Fibroblast of skin of scalp (primary cell): ENCODE measurements at regions not wholly inside any gene's neighbourhood (a gene's known extent, or its start where the extent isn't known, plus 50 kb on each side); places are given as distances from the start of the nearest gene placed in this dataset.
A peak's percentile ranks its signal among the peaks of the same experiment; 100 is the strongest.

Source experiments
- DNase-seq: peaks from one replicate; pipeline ENCODE4 v3.0.0-alpha.2; 2013

- DNase-seq: peak; percentile 86
Observed at GRCh38 chr4:54495091-54495490, 162.7 kb upstream of the KIT start.

GRCh38 chr4:54495641-54496040 is 162.1 kb upstream of the KIT start:
- DNase-seq: peak; percentile 61

DNA sequence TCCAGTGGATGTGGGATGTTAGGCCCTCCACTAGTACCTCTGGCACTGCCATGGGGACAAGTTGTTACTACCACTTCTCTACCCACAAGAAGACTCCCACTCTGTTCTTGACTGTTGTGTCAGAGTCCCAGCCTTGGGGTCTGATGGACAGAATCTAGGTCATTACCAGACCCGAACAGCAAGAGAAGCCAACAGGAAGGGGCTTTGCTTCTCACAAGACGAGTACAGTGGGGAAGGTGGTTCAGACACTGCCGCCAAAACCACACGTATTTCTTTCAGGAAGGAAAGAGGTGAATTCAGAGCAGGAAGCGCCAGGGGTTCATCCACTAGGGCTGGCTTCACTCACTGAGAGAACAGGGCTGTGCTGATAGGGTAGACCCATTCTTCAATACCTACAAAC is 161.3 kb upstream of the KIT start:
- no peak for DNase-seq

- peak; percentile 12 for DNase-seq
Observed at GRCh38 chr4:54497947-54498346, 159.8 kb upstream of the KIT start.

GRCh38 chr4:54498661-54499111 is 159.1 kb upstream of the KIT start:
- DNase-seq: peak; percentile 98

DNA sequence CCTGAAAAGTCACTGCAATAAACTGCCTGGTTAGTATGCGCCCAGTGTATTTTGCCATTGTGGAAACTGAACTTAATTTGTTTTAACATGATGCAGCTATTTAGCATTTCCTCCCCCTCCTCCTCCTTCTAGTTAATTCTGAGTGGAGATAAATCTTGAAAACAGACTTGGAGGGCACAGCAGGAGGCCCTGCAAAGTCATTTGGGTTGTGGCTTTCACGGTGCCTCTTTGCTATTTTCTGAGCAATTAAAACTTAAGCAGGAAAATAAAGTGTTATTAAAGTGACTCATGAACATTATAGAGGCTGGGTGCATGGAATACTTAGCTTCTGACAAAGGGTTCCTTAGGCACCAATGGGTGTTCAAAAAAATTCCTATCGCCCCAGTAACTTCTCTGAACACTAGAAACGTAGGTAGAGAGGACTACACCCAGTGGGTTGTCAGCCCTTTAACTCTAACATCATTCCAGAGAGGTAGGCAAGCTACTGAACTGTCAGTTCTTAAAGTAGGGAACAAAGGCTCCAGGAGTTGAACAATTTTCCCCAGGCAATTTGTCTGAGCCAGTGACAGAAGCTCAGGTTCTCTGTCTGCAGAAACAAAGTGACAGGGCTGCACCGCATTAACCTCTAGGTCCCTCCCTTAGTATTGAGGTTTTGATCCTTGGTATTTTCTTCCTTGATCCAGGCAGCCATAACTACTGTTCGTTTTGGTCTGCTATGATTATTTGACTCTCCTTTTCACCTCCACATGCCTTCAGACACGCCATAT is 158.3 kb upstream of the KIT start:
- DNase-seq: peak; percentile 94

DNA sequence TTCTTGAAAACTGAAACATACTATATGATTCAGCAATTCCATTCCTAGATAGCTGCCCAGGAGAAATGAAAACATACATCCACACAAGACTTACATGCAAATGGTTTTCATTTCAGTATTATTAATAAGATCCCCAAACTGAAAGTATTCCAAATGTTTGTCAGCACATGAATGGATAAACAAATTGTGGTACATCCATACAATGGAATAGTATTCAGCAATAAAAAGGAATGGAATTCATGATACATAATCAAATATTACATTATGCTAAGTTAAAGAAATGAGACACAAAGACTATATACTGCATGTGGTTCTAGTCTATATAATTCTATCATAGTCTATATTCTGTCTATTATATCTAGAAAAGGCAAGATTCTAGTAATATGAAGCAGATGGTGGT is 152.4 kb upstream of the KIT start:
- no peak for DNase-seq

GRCh38 chr4:54505996-54506395 is 151.8 kb upstream of the KIT start:
- no peak for DNase-seq

- no peak for DNase-seq
Observed at GRCh38 chr4:54509057-54509456, 148.7 kb upstream of the KIT start.

DNA sequence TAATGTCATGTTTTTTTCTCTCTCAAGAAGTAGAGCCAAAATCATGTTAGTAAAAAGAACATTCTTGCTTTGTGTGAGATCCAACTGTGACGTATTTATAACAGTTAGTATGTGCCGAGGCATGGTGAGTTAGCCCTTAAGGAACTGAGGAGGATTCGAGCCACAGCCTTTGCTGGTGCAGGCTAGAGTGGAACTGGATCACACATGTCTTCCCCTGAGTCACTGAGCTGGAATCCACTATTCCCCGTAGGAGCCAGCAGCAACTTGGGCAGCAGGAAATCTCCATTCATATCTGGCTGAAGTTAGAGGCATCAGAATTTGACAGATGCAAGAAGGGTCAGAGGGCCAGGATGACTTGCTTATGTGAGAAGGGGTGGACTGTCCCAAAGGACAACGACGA is 144.6 kb upstream of the KIT start:
- peak; percentile 94 for DNase-seq

DNA sequence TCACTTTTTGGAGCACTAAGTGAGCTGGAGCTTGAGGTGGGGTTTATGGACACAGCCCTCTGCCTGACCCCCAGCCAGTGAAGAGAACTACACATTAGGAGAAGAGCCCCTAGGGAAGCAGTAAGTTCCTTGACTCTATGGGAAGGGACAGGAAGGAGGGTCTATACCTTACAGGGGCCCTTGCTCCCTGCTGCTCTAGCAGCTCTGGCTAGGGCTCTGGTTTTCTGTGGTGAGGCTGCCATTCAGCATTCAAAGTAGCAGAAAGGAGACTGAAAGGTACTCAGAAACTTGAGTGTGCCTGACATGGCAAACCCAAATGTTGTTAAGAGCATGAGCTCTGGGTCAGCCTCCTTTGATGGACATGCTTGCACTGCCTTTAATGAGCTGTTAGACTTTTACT is 144.0 kb upstream of the KIT start:
- DNase-seq: no peak

DNA sequence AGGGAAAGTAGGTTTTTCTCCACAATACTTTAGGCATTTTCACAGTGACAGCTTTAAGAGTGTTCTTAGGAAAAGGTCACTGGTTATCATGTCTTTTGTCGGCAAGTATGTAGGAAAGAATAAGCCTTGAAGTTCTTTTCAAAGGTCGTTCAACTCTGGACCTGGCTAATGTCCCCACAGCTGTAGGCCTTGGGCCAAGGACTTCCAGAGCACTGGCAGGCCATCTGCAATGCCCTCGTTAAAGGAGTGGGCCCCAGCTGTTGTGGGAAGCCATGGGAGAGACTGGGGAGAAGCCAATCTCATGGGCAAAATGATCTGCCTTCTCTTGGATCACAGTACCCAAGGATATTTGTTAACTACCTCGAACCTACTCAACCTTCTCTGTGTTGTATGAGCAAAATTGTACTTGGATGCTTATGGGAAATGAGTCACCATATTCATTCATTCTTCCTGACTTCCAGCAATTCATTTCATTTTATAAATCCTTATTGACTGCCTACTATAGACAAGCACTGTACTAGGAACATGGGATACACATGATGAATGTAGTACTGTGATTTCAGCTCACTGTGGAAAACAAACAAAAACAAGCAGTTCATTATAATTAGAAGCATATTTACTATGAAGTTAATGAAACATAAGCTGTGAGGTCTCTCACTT is 141.1 kb upstream of the KIT start:
- no peak for DNase-seq

DNA sequence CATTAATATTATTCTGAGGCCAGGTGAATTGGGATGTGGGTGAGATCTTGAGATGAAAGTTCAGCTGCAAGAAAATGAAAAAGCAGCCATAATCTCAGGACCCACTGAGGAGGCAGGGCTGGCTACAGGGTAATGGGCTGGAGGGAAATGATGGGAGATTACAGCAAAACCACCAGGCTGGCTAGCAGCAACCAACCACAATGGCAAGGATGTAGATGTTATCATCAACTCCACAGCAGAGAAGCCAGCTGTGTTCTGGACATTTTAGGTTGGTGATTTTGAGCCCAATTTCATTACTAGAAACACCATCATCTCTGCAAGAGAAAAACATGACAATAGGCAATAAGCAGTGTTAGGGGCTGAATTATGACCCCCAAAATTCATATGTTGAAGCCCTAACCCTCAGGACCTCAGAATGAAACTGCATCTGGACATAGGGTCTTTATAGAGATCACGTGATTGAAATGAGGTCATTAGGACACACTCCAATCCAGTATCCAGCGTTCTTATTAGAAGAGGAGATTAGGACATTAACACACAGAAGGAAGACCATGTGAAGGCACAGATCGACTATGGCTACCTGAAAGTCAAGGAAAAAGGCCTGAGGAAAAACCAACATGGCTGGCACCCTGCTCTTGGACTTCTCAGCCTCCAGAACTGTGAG is 139.8 kb upstream of the KIT start:
- DNase-seq: no peak

- DNase-seq: peak; percentile 92
Observed at GRCh38 chr4:54525602-54526001, 132.2 kb upstream of the KIT start.

GRCh38 chr4:54526560-54526959 is 131.2 kb upstream of the KIT start:
- no peak for DNase-seq

DNA sequence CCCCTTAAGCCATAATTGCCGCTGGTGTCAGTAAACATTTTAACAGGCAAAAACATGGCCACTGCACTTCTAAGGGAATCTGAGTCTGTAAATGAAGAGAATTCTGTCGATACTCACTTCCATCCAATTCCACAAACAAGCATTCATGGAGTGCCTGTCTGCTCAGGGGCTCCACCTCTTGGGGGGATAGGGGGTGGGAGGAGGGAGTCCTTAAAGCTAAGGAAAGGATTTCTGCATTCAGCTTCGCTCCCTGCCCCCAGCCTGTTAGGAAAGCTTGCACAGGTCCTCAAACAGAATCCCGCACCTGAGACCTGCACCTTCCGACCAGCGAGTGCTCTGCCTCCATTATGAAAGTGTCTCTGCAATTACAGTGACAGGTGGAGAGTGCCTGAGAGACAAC is 130.2 kb upstream of the KIT start:
- DNase-seq: no peak

GRCh38 chr4:54539500-54540029 is 118.2 kb upstream of the KIT start:
- peak; percentile 55 for DNase-seq

GRCh38 chr4:54540931-54541330 is 116.8 kb upstream of the KIT start:
- DNase-seq: no peak

DNA sequence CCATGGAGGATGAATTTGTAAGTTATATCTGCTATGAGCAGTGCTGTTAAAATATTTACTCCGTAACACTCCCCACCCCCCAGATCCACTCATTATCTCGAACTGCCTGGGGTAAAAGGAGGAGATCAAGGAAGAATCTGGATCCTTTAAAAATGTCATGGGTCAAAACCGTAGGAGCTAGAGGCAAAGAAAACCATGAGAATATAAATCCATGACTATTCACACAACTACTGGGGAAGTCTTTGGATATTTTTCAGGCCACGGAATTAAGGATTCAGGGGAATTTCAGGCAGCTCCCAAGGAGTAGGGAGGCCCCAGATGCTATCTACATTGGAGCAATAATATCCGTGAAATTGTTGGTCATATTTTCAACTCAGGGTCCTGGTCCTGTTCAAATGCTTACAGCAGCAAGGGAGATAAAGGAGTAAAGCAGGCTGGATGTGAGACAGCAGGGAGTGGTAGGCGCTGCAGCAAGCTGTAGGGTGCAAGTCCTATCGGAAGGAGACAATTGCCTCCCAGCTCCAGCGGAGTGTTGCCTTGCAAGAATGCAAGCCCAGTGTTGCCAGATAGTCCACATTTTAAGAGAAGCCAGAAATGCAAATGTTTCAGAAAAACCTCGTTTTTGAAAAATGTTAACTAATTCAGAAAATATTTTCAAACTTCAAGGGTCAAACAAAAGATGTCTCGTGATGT is 116.2 kb upstream of the KIT start:
- DNase-seq: peak; percentile 88

DNA sequence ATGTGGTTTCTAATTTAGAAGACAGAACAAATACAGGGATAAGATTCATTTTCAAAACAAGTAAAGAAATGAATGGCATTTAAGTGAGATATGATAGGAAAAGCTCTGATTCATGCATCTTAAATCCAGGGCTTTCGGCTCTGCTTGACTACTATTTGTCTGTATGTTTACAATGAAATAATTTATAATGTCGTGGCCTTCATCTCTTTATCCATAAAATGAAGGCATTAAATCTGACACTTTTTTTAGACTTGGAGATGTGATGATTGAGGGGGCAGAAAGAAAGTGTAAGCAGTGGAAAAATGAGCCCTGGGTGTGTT is 115.7 kb upstream of the KIT start:
- DNase-seq: no peak

DNA sequence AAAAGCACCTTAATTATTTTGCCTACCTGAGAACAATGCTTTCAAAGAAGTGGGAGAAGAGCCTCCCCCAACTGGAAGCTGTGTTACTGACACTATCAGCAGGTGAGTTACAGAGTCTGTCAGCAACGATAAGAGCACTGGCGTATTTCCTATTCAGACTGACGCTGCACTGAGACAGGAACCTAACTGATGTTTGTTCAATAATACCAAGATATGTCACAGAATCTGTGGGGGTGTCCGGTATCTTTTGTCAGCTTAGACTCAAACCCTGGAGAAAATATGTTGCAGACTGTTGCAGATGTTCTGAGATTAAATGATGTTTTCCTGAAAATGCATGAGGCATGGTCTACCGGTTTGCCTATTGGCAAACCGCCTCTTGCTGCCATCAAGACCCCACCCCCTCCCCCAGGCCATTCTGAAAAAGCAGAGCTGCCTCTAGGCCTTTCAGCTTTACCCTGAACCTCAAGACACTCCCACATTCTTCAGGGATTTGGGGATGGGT is 115.2 kb upstream of the KIT start:
- DNase-seq: no peak

GRCh38 chr4:54543088-54543795 is 114.5 kb upstream of the KIT start:
- DNase-seq: peak; percentile 97
